ENCODE measurements at regions not wholly inside any gene's neighbourhood (a gene's known extent, or its start where the extent isn't known, plus 50 kb on each side); places are given as distances from the start of the nearest gene placed in this dataset.

- CTCF ChIA-PET = no interaction called here
- H3K4me3 ChIP-seq (ENCODE audit: low read depth, low read length) = no peak overlapping the region
Observed at GRCh38 chr13:23059173-23059572, 121.6 kb upstream of the SGCG start.

GRCh38 chr13:23060959-23061358 is 119.8 kb upstream of the SGCG start:
- no peaks in the 10 kb centered on the region for H3K9me3 ChIP-seq (ENCODE audit: control insufficient read depth, insufficient read depth, low read depth, low read length)
- ChIA-PET POLR2A (no interaction called here), CTCF (interaction anchor here (0.7 kb wide), 1 partner anchor 73 kb away, joined by 4 read pairs; no protein-coding TSS in a partner anchor)
- no peaks in the 10 kb centered on the region for H3K4me1 ChIP-seq (ENCODE audit: control insufficient read depth, insufficient read depth, low read length)
- no peaks in the 10 kb centered on the region for H3K36me3 ChIP-seq (ENCODE audit: control insufficient read depth in 2 of 2, insufficient read depth in 1 of 2, low read length in 2 of 2)
- TF ChIP-seq ZNF560 (tag by site-specific recombination; IDR thresholded peaks at IDR 0.05; ENCODE audit: borderline replicate concordance) (no peak), ZNF530 (tag by site-specific recombination; IDR thresholded peaks at IDR 0.05; ENCODE audit: low read depth) (no peak), ZBTB10 (tag by site-specific recombination; IDR thresholded peaks at IDR 0.05) (no peak), ZNF211 (tag by site-specific recombination; IDR thresholded peaks at IDR 0.05; ENCODE audit: low read depth) (no peak), ZNF548 (tag by site-specific recombination; IDR thresholded peaks at IDR 0.05) (no peak), ZNF311 (tag by site-specific recombination; IDR thresholded peaks at IDR 0.05; ENCODE audit: borderline replicate concordance) (no peak)
- H3K4me3 ChIP-seq (ENCODE audit: low read depth, low read length) = no peak overlapping the region
- no peak overlapping the region for H3K27ac ChIP-seq (ENCODE audit: extremely low read depth, low read depth, low read length)

More at GRCh38 chr13:23059173-23059572, 121.6 kb upstream of the SGCG start:
- TF ChIP-seq ZNF169 (tag by site-specific recombination; IDR thresholded peaks at IDR 0.05) = no peak
- TF ChIP-seq ZNF704 (tag by site-specific recombination; IDR thresholded peaks at IDR 0.05) = no peak
- TF ChIP-seq ZNF654 (tag by site-specific recombination; IDR thresholded peaks at IDR 0.05; ENCODE audit: low read depth) = no peak
- no peak for TF ChIP-seq ZNF707 (tag by site-specific recombination; IDR thresholded peaks at IDR 0.05)
- no peak for TF ChIP-seq BCL11A (tag by site-specific recombination; IDR thresholded peaks at IDR 0.05; ENCODE audit: low read depth)
- Histone ChIP-seq H3K4me1 (ENCODE audit: control insufficient read depth, insufficient read depth, low read length) (no peaks in the 10 kb centered on the region), H3K9me3 (ENCODE audit: control insufficient read depth, insufficient read depth, low read depth, low read length) (no peaks in the 10 kb centered on the region), H3K36me3 (ENCODE audit: control insufficient read depth in 2 of 2, insufficient read depth in 1 of 2, low read length in 2 of 2) (no peaks in the 10 kb centered on the region), H3K27ac (ENCODE audit: extremely low read depth, low read depth, low read length) (no peak overlapping the region)
- POLR2A ChIA-PET = no interaction called here

GRCh38 chr13:23067129-23067528 is 113.7 kb upstream of the SGCG start:
- TF ChIP-seq SP3 (tag by site-specific recombination; IDR thresholded peaks at IDR 0.05) = no peak
- no peak for TF ChIP-seq ZNF169 (tag by site-specific recombination; IDR thresholded peaks at IDR 0.05)
- no peak for TF ChIP-seq ZNF138 (tag by site-specific recombination; IDR thresholded peaks at IDR 0.05; ENCODE audit: borderline replicate concordance)
- TF ChIP-seq ZNF561 (tag by site-specific recombination; IDR thresholded peaks at IDR 0.05; ENCODE audit: borderline replicate concordance) = no peak
- TF ChIP-seq ZNF335 (tag by site-specific recombination; conservative IDR thresholded peaks at IDR 0.05) = no peak
- TF ChIP-seq ZFP37 (tag by site-specific recombination; IDR thresholded peaks at IDR 0.05) = no peak
- no peak for TF ChIP-seq ZNF311 (tag by site-specific recombination; IDR thresholded peaks at IDR 0.05; ENCODE audit: borderline replicate concordance)
- TF ChIP-seq HOXD13 (CRISPR knock-in tag; IDR thresholded peaks at IDR 0.05; ENCODE audit: borderline replicate concordance) = no peak
- TF ChIP-seq ZNF629 (tag by site-specific recombination; IDR thresholded peaks at IDR 0.05) = no peak
- no peak for TF ChIP-seq EGR2 (tag by site-specific recombination; IDR thresholded peaks at IDR 0.05; ENCODE audit: low read depth)
- no peak overlapping the region for H3K4me3 ChIP-seq (ENCODE audit: low read depth, low read length)
- ChIA-PET CTCF (no interaction called here), POLR2A (no interaction called here)
- no peaks in the 10 kb centered on the region for H3K36me3 ChIP-seq (ENCODE audit: control insufficient read depth in 2 of 2, insufficient read depth in 1 of 2, low read length in 2 of 2)
- no peak overlapping the region for H3K27ac ChIP-seq (ENCODE audit: extremely low read depth, low read depth, low read length)
- H3K9me3 ChIP-seq (ENCODE audit: control insufficient read depth, insufficient read depth, low read depth, low read length) = no peaks in the 10 kb centered on the region
- H3K4me1 ChIP-seq (ENCODE audit: control insufficient read depth, insufficient read depth, low read length) = no peaks in the 10 kb centered on the region
